ENCODE measurements at regions not wholly inside any gene's neighbourhood (a gene's known extent, or its start where the extent isn't known, plus 50 kb on each side); places are given as distances from the start of the nearest gene placed in this dataset.

- TF ChIP-seq CTCF (IDR thresholded peaks at IDR 0.05; ENCODE audit: low read length) (no peak), EZH2 (IDR thresholded peaks at IDR 0.05; ENCODE audit: borderline replicate concordance, low read length) (no peak)
These were observed 130.7 kb upstream of the IGSF21 start for GRCh38 chr1:17976854-17977253.

Data from OCI-LY1 (cell line).